GM18517 (cell line): ENCODE measurements at regions not wholly inside any gene's neighbourhood (a gene's known extent, or its start where the extent isn't known, plus 50 kb on each side); places are given as distances from the start of the nearest gene placed in this dataset.
A peak's percentile ranks its signal among the peaks of the same experiment; 100 is the strongest.
"Not testable (repeated sequence)": the region's sequence is repeated elsewhere in the genome, so short reads cannot be mapped to it uniquely, and the experiment has no call there.

Experiments
- ATAC-seq: cut with Tn5 transposase; IDR thresholded peaks from one replicate; pipeline ENCODE4 v1.9.1; 2021; ENCODE audit warnings: mild to moderate bottlenecking, moderate library complexity; ENCODE audit not compliant: unreplicated experiment

DNA sequence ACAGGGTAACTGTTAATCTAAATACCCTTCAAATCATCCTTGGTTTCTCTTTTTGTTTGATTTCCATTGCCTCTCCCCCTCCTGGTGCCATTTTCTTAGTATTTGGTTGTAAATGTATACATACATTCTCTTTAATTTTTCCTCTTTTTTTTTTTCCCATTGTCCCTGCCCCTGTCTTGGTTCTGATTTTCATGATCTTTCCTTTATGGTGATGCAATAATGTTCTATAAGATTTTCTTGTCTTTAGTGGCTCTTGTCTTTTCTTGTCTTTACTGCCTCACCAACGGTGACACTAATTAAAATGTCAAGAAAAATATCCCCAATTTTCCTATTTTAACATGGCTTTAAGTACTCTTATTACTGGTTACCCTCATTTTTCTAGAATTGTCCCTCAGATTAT is 135.9 kb upstream of the POT1 start:
- no peak for ATAC-seq

DNA sequence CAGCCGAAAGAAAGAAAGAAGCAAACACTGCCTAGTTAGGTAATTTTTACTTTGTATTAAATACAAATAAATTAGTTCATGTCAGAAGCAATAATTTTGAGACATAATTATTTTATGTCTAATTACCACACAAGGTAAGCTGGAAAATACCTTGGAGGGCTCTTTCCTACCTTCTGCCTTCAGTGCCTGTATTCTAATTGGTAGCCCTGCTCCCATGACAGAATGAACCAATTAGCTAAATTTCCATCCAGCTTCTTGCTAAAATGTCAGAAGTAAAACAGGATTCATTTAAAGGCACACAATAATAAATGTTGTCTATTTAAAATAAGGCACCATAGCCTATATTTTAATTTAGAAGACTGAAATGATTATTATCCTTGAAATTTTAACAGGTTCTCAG is 135.4 kb upstream of the POT1 start:
- no peak for ATAC-seq

DNA sequence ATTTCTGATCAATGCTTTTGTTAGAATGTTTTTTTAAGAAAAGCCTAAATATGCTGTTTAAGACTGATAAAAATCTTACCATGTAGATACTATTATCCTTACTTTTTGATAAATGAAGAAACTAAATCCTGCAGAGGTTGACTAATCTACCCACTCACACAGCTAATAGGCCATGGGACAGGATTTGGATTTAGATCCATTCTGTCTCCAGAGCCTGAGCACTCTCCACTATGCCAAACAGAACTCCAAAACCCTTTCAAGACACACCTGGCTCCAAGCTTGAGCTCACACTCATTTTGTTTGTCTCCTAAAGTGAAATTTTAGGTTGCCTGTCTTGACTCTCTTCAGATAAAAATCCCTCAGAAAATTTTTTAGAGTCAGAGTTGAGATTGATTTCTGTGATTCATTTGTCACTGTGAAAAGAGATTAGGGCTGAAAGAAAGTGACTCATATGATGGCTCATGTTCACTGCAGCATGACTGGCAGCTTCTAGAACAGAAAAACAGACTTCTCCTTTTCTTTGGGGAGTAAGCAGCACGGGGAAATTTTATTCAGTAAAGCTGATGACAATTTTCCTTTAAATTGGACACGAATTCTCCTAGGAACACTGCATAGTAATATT is 132.3 kb upstream of the POT1 start:
- ATAC-seq = peak; percentile 76

DNA sequence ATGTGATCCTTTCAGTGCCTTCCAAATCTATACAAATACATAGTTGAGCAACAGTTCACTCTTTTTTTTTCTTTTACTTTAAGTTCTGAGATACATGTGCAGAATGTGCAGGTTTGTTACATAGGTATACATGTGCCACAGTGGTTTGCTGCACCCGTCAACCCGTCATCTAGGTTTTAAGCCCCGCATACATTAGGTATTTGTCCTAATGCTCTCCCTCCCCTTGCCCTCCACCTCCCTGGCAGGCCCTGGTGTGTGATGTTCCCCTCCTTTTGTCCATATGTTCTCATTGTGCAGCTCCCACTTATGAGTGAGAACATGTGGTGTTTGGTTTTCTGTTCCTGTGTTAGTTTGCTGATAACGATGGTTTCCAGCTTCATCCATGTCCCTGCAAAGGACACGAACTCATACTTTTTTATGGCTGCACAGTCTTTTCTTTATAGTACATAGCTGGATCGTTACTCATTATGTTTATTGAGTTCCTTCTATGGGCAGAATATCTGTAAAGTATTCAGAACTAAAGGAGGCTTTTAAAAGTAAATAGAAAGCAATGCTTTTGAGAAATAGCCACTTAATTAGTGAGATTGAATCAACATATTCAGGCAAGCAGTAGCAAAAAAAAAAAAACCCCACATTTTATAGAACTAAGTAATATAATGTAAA is 131.6 kb upstream of the POT1 start:
- not testable (repeated sequence) for ATAC-seq

DNA sequence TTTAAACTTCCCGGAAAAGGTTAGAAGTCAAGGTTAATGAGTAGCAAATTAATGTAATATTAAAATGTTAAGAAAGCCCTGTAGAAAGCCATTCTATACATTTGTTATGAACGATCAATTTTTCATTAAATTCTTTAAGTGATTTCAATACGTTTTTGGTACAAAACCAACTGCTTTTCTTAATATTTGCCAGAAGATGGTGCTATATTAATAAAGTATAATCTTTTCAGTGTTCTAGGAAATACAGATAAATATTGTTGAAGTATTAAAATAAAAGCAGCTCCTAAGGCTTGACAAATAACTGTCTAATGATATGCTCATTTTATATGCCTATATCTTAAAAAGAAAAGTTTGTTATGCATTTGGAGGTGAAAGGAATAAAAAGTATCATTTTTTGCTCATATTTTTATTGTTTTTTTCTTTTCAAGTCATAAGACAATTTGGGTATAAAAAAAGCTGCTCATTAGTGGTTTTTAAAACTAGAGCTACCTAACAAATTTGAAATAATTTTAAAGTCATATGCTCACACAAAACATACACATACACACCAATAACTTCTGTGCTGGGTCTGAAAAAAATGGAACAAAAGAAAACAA is 130.3 kb upstream of the POT1 start:
- no peak for ATAC-seq

GRCh38 chr7:125057963-125058362 is 128.3 kb upstream of the POT1 start:
- no peak for ATAC-seq

- no peak for ATAC-seq
These were observed 125.8 kb upstream of the POT1 start for GRCh38 chr7:125055376-125055775.

DNA sequence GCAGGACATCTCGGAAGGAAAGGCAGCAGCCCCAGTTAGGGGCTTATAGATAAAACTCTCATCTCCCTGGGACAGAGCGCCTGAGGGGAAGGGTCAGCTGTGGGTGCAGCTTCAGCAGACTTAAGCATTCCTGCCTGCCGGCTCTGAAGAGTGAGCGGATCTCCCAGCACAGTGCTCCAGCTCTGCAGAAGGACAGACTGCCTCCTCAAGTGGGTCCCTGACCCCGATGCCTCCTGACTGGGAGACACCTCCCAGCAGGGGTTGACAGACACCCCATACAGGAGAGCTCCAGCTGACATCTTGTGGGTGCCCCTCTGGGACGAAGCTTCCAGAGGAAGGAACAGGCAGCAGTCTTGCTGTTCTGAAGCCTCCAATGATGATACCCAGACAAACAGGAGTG is 117.1 kb upstream of the POT1 start:
- no peak for ATAC-seq

DNA sequence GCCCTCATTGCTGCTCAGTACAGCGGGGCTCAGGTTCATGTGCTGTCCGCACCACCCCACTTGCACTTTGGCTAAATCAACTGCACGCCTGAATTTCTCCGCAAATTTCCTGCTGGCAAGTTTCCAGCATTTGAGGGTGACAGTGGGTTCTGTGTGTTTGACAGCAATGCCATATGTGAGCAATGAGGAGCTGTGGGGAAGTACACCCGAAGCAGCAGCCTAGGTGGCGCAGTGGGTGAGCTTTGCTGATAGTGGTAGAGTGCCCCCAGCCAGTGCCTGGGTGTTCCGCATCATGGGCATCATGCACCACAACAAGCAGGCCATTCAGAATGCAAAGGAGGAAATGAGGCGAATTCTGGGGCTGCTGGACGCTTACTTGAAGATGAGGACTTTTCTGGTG is 103.9 kb upstream of the POT1 start:
- ATAC-seq = no peak

DNA sequence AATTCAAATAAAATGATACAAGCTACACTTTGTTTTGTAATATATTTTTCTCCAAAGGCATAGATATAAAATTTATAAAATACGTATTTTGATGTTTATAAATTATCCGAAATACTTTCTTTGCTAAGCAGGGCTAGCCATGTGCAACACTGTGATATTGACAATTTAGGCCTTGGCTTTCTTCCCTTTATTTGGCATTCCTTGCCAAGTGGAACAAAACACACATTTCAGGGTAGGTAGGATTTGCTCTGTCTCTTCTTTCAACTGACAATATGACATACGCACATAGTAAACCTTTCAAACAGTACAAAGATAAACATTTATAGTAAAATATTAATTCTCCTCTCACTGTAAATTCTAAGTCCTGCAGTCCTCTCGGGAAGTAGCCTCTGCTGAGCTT is 103.3 kb upstream of the POT1 start:
- no peak for ATAC-seq

GRCh38 chr7:125030756-125031387 is 101.2 kb upstream of the POT1 start:
- no peak for ATAC-seq

- no peak for ATAC-seq
These were observed 96.0 kb upstream of the POT1 start for GRCh38 chr7:125025620-125026019.

GRCh38 chr7:125020801-125021200 is 91.2 kb upstream of the POT1 start:
- no peak for ATAC-seq

DNA sequence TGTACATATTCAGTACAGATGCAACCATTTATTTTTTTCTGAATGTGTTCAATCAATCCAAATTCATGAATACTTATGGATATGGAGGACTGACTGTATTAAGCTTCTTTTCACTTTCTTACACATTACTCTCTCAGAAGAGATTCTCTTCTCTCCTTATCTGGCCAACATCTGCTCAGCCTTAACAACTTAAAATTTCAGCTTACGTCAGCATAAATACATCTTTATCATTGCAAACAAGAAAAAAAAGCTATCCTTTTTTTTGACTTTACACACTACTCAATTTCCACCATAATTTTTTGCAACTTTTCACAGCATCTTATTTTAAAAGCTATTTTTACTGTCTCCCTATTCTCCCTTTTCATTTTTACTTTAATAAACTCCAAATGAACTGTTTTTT is 80.9 kb upstream of the POT1 start:
- ATAC-seq = no peak

DNA sequence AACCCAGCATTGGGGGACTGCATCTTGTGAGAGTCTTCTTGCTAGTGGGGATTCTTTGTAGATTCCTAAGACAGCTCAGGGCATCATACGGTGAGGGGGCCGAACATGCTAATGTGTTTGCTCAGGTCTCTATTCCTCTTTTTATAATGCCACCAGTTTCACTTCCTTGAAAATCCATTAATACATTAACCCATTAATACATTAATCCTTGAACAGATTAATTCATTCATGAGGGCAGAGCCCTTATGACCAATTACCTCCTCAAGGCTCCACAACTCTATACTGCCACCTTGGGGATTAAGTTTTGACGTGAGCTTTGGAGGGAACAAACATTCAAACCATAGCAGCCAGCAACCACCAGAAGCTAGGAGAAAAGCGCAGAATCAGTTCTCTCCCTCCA is 67.2 kb upstream of the POT1 start:
- ATAC-seq = no peak

GRCh38 chr7:124992851-124993562 is 63.4 kb upstream of the POT1 start:
- ATAC-seq = no peak

DNA sequence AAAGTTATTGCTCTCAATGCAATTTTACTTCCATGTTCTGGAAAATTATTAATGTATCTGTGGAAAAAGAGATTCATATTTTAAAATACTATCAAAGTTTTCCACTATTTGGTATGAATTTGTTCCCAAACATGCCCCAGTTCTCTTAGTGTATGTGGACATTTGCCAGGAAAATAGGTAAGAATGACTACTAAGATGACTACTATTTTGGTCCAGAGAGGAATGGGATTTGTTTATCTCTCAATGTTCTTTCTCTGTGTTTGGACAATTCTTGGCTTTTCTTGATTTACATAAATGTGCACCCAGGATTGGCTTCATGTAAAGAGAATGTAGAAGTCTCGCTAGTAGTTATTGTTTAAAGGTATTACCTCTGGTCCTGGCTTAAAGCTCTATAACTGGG is 60.3 kb upstream of the POT1 start:
- no peak for ATAC-seq
